Mesenchymal stem cell (in vitro differentiated cells and primary cell): ENCODE measurements at regions not wholly inside any gene's neighbourhood (a gene's known extent, or its start where the extent isn't known, plus 50 kb on each side); places are given as distances from the start of the nearest gene placed in this dataset.

Source experiments
- DNase-seq: peaks from one replicate; pipeline ENCODE4 v3.0.0-alpha.2; 2013
- H2AFZ ChIP-seq: one replicate; pipeline ENCODE4 v1.6.1; 2013; ENCODE audit warnings: low read depth, mild to moderate bottlenecking, control low read depth, inconsistent platforms, low read length, moderate library complexity
- H2AK5ac ChIP-seq: 2 replicates; pipeline ENCODE4 v1.6.1; 2013; ENCODE audit warnings: low read length, moderate library complexity, mild to moderate bottlenecking, inconsistent platforms; ENCODE audit not compliant: severe bottlenecking
- H2BK120ac ChIP-seq: one replicate; pipeline ENCODE4 v1.6.1; 2013; ENCODE audit warnings: low read depth, mild to moderate bottlenecking, inconsistent platforms, low read length, moderate library complexity
- H2BK12ac ChIP-seq, 2 experiments: one replicate each; pipeline ENCODE4 v1.6.1; 2013; ENCODE audit warnings: inconsistent platforms in 2 of 2, low read length in 2 of 2, mild to moderate bottlenecking in 2 of 2, moderate library complexity in 2 of 2, control low read depth in 1 of 2
- H2BK15ac ChIP-seq: one replicate; pipeline ENCODE4 v1.6.1; 2013; ENCODE audit warnings: mild to moderate bottlenecking, low read depth, inconsistent platforms; ENCODE audit not compliant: poor library complexity, severe bottlenecking
- H2BK5ac ChIP-seq: 2 replicates; pipeline ENCODE4 v1.6.1; 2013; ENCODE audit warnings: low read depth, mild to moderate bottlenecking, low read length, control low read depth, inconsistent platforms; ENCODE audit not compliant: poor library complexity, severe bottlenecking
- H3K14ac ChIP-seq, 2 experiments: one replicate each; pipeline ENCODE4 v1.6.1; 2013; ENCODE audit warnings: inconsistent platforms in 2 of 2, low read length in 2 of 2, control low read depth in 1 of 2, mild to moderate bottlenecking in 1 of 2, moderate library complexity in 1 of 2
- H3K18ac ChIP-seq, 2 experiments: one replicate each; pipeline ENCODE4 v1.6.1; 2013; ENCODE audit warnings: inconsistent platforms in 2 of 2, low read length in 2 of 2, control low read depth in 1 of 2, low read depth in 1 of 2, mild to moderate bottlenecking in 1 of 2
- H3K23ac ChIP-seq, 2 experiments: one replicate each; pipeline ENCODE4 v1.6.1; 2013; ENCODE audit warnings: inconsistent platforms in 2 of 2, low read length in 2 of 2, mild to moderate bottlenecking in 2 of 2, moderate library complexity in 2 of 2, control low read depth in 1 of 2
- H3K27ac ChIP-seq: 2 replicates; pipeline ENCODE4 v1.5.1; 2013; ENCODE audit warnings: mild to moderate bottlenecking, moderate library complexity, low read length, control low read depth, inconsistent platforms; ENCODE audit not compliant: poor library complexity, severe bottlenecking
- H3K27me3 ChIP-seq, 2 experiments: 2 replicates each; pipeline versions ENCODE4 v1.6.1 to v1.7.0; 2013; ENCODE audit warnings: low read length in 2 of 2, mild to moderate bottlenecking in 2 of 2, moderate library complexity in 2 of 2, control low read depth in 1 of 2, inconsistent platforms in 1 of 2; ENCODE audit not compliant: control insufficient read depth in 1 of 2, insufficient read depth in 1 of 2
- H3K36me3 ChIP-seq, 2 experiments: 2 replicates each; pipeline versions ENCODE4 v1.6.1 to v1.7.0; 2013; ENCODE audit warnings: low read length in 2 of 2, control low read depth in 1 of 2, inconsistent platforms in 1 of 2, low read depth in 1 of 2, mild to moderate bottlenecking in 1 of 2; ENCODE audit not compliant: insufficient read depth in 2 of 2, control insufficient read depth in 1 of 2
- H3K4ac ChIP-seq, 2 experiments: one replicate each; pipeline ENCODE4 v1.6.1; 2013; ENCODE audit warnings: inconsistent platforms in 2 of 2, low read length in 2 of 2, mild to moderate bottlenecking in 2 of 2, moderate library complexity in 2 of 2, control low read depth in 1 of 2, low read depth in 1 of 2
- H3K4me1 ChIP-seq: 2 replicates; pipeline ENCODE4 v1.6.1; 2013; ENCODE audit warnings: low read depth, low read length, control low read depth; ENCODE audit not compliant: control insufficient read depth, insufficient read depth
- H3K4me2 ChIP-seq: 2 replicates; pipeline ENCODE4 v1.6.1; 2013; ENCODE audit warnings: low read length, mild to moderate bottlenecking, inconsistent platforms; ENCODE audit not compliant: poor library complexity, severe bottlenecking
- H3K4me3 ChIP-seq, 2 experiments: 2 replicates each; pipeline versions ENCODE4 v1.5.1 to v1.7.0; 2013; ENCODE audit warnings: low read length in 2 of 2, mild to moderate bottlenecking in 2 of 2, control low read depth in 1 of 2, low read depth in 1 of 2; ENCODE audit not compliant: insufficient read depth in 1 of 2
- H3K79me1 ChIP-seq: replicated peaks from 2 replicates; pipeline ENCODE4 v1.6.1; 2013; ENCODE audit warnings: mild to moderate bottlenecking, control low read depth, low read length, inconsistent platforms; ENCODE audit not compliant: poor library complexity, severe bottlenecking
- H3K9ac ChIP-seq: 2 replicates; pipeline ENCODE4 v1.7.0; 2013; ENCODE audit warnings: mild to moderate bottlenecking, low read length, moderate library complexity
- H3K9me3 ChIP-seq: 2 replicates; pipeline ENCODE4 v1.7.0; 2013; ENCODE audit warnings: mild to moderate bottlenecking, low read length; ENCODE audit not compliant: control insufficient read depth
- H4K8ac ChIP-seq: one replicate; pipeline ENCODE4 v1.6.1; 2013; ENCODE audit warnings: inconsistent platforms, mild to moderate bottlenecking, low read length, moderate library complexity
- H4K91ac ChIP-seq: one replicate; pipeline ENCODE4 v1.6.1; 2013; ENCODE audit warnings: mild to moderate bottlenecking, low read length, inconsistent platforms
- WGBS: methylation state at CpG from one replicate; pipeline ENCODE4 v1.1.7; 2013; ENCODE audit warnings: mixed read lengths; 5-methylcytosine and 5-hydroxymethylcytosine counted together

DNA sequence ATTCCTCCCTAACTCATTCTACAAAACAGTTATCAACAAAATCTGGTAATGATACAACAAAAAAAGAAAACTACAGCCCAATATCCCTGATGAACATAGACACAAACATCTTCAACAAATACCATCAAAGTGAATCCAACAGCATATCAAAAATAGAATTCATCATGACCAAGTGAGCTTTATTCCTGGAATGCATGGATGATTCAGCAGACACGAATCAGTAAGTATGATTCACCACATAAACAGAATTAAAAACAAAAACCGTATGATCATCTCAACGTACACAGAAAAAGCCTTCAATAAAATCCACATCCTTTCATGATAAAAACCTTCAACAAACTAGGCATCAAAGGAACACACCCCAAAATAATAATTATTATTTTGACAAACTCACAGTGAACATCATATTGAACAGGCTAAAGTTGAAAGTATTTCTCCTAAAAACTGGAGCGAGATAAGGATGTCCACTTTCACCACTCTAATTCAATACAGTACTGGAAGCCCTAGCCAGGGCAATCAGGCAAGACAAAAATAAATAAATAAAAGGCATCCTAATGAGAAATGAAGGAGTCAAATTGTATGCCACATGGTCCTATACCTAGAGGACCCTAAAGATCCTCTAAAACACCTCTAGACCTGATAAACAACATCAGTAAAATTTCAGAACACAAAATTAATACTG, 305.1 kb upstream of the RGMB start:
- Histone ChIP-seq H2AK5ac (no peak overlapping the region), H3K23ac (no peak overlapping the region), H3K27ac (peak overlapping the region; percentile 17), H4K8ac (no peak overlapping the region), H3K4ac (no peak overlapping the region), H2BK12ac (no peak overlapping the region), H3K9me3 (no peaks in the 10 kb centered on the region), H4K91ac (no peak overlapping the region), H3K4me1 (no peaks in the 10 kb centered on the region), H3K14ac (no peak overlapping the region), H3K9ac (peak overlapping the region; percentile 73), H3K36me3 (no peaks in the 10 kb centered on the region), H2BK15ac (no peak overlapping the region), H3K4me3 (peak overlapping the region in 1 of 2 experiments; percentile 50), H2BK5ac (no peak overlapping the region), H2AFZ (no peak overlapping the region), H2BK120ac (no peak overlapping the region), H3K18ac (no peak overlapping the region), H3K4me2 (no peak overlapping the region), H3K79me1 (no peaks in the 10 kb centered on the region), H3K27me3 (no peaks in the 10 kb centered on the region)
- 0% methylated on average over 3 of the region's 4 CpGs for WGBS
- DNase-seq = peak; percentile 70

DNA sequence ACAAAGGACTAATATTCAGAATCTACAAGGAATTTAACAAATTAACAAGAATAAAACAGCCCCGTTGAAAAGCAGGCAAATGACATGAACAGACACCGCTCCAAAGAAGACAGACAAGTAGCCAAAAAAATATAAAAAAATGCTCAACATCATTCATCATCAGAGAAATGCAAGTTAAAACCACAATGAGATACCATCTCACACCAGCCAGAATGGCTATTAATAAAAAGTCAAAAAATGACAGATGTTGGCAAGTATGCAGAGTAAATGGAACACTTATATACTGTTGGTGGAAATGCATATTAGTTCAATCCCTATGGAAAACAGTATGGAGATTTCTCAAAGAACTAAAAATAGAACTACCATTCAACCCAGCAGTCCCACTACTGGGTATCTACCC, 302.7 kb upstream of the RGMB start:
- WGBS = 100% methylated on average over 2 of the region's 2 CpGs
- Histone ChIP-seq H3K4ac (no peak overlapping the region), H2AFZ (no peak overlapping the region), H3K27ac (no peak overlapping the region), H3K14ac (no peak overlapping the region), H3K4me1 (no peaks in the 10 kb centered on the region), H2BK15ac (no peak overlapping the region), H2AK5ac (no peak overlapping the region), H3K18ac (no peak overlapping the region), H2BK5ac (no peak overlapping the region), H3K27me3 (no peaks in the 10 kb centered on the region), H3K4me3 (no peak overlapping the region), H3K4me2 (no peak overlapping the region), H3K23ac (no peak overlapping the region), H3K79me1 (no peaks in the 10 kb centered on the region), H3K9ac (no peak overlapping the region), H4K8ac (no peak overlapping the region), H3K36me3 (no peaks in the 10 kb centered on the region), H2BK120ac (no peak overlapping the region), H4K91ac (no peak overlapping the region), H3K9me3 (no peaks in the 10 kb centered on the region), H2BK12ac (no peak overlapping the region)
- DNase-seq = no peak

DNA sequence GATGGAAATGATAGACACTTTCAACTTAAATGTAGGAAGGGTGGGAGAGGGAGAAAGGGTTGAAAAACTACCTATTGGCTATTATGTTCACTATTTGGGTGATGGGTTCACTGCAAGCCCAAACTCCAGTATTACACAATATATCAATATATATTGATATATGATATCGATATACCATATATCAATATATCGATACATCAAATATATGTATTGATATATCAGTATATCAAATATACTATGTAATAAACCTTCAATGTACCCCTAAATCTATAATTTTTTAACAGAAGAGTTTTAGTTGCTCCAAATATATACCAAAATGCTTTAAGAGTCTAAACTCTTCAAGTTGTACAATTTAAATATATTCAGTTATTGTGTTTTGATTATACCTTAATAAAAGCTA, 302.0 kb upstream of the RGMB start:
- Histone ChIP-seq H2AK5ac (no peak overlapping the region), H3K18ac (no peak overlapping the region), H2AFZ (no peak overlapping the region), H2BK5ac (no peak overlapping the region), H3K4me1 (no peaks in the 10 kb centered on the region), H3K9me3 (no peaks in the 10 kb centered on the region), H2BK15ac (no peak overlapping the region), H3K27me3 (no peaks in the 10 kb centered on the region), H3K23ac (no peak overlapping the region), H2BK12ac (no peak overlapping the region), H3K9ac (no peak overlapping the region), H3K4me3 (no peak overlapping the region), H3K14ac (no peak overlapping the region), H3K4me2 (no peak overlapping the region), H4K8ac (no peak overlapping the region), H3K4ac (no peak overlapping the region), H3K79me1 (no peaks in the 10 kb centered on the region), H3K36me3 (no peaks in the 10 kb centered on the region), H3K27ac (no peak overlapping the region), H4K91ac (no peak overlapping the region), H2BK120ac (no peak overlapping the region)
- WGBS = no CpG with 5 or more reads among the region's 2 CpGs
- DNase-seq = no peak

DNA sequence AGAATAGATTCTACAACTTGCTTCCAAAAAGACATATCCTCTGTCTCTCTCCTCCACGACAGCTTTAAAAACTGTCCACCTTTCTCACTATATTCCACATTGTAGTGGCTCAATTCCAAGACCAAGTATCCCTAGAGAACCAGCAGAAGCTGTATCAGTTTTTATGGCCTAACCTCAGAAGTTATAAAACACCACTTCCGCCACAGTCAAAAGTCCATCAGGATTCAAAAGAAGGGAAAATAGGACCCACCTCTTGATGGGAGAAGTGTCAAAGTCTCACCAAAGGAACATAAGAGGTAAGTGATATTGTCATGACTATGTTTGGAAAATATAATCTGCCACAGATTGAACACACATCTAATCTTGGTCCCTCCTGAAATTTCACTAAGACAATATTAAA, 299.2 kb upstream of the RGMB start:
- Histone ChIP-seq H2BK5ac (no peak overlapping the region), H3K79me1 (no peaks in the 10 kb centered on the region), H2BK120ac (no peak overlapping the region), H2BK15ac (no peak overlapping the region), H2AFZ (no peak overlapping the region), H3K23ac (no peak overlapping the region), H3K4me3 (no peak overlapping the region), H3K36me3 (no peaks in the 10 kb centered on the region), H3K9me3 (no peaks in the 10 kb centered on the region), H3K9ac (peak overlapping the region; percentile 3), H3K18ac (no peak overlapping the region), H2BK12ac (no peak overlapping the region), H3K4me1 (no peaks in the 10 kb centered on the region), H4K91ac (no peak overlapping the region), H3K14ac (no peak overlapping the region), H3K4ac (no peak overlapping the region), H2AK5ac (no peak overlapping the region), H4K8ac (no peak overlapping the region), H3K27ac (no peak overlapping the region), H3K27me3 (no peaks in the 10 kb centered on the region), H3K4me2 (no peak overlapping the region)
- no peak for DNase-seq
- 96% methylated on average over 1 of the region's 2 CpGs for WGBS
